Choroid plexus epithelial cell (primary cell): ENCODE measurements at regions not wholly inside any gene's neighbourhood (a gene's known extent, or its start where the extent isn't known, plus 50 kb on each side); places are given as distances from the start of the nearest gene placed in this dataset.
A peak's percentile ranks its signal among the peaks of the same experiment; 100 is the strongest.

ENCODE experiments used
- DNase-seq: peaks from one replicate; pipeline ENCODE4 v3.0.0-alpha.2; 2010; ENCODE audit warnings: low read depth
- H3K4me3 ChIP-seq: 2 replicates; pipeline ENCODE4 v1.5.1; 2011; ENCODE audit warnings: low read depth, mild to moderate bottlenecking, control low read depth, low read length, moderate library complexity
- CTCF ChIP-seq: conservative IDR thresholded peaks from 2 replicates; pipeline ENCODE4 v1.5.1; 2011; ENCODE audit warnings: low read depth, mild to moderate bottlenecking, control low read depth, inconsistent platforms, low read length, moderate library complexity

- TF ChIP-seq CTCF, result no peak
- no peak overlapping the region for H3K4me3 ChIP-seq
- DNase-seq, result no peak
Measured at GRCh38 chr10:3551761-3552160, 233.2 kb downstream of the KLF6 start.

GRCh38 chr10:3549118-3549517 lies 235.9 kb downstream of the KLF6 start:
- TF ChIP-seq CTCF, result no peak
- no peak for DNase-seq
- no peak overlapping the region for H3K4me3 ChIP-seq

GRCh38 chr10:3548702-3549101 lies 236.3 kb downstream of the KLF6 start:
- DNase-seq, result peak; percentile 39
- H3K4me3 ChIP-seq, result no peak overlapping the region
- no peak for TF ChIP-seq CTCF

- no peak for TF ChIP-seq CTCF
- no peak overlapping the region for H3K4me3 ChIP-seq
- peak; percentile 40 for DNase-seq
Measured at GRCh38 chr10:3548076-3548475, 236.9 kb downstream of the KLF6 start.

- no peak overlapping the region for H3K4me3 ChIP-seq
- TF ChIP-seq CTCF, result no peak
- DNase-seq, result no peak
Measured at GRCh38 chr10:3544561-3544960, 240.4 kb downstream of the KLF6 start.

GRCh38 chr10:3542185-3542611 lies 242.8 kb downstream of the KLF6 start:
- peak; percentile 27 for DNase-seq
- no peak overlapping the region for H3K4me3 ChIP-seq
- TF ChIP-seq CTCF, result no peak

- no peak for TF ChIP-seq CTCF
- H3K4me3 ChIP-seq, result no peak overlapping the region
- no peak for DNase-seq
Measured at GRCh38 chr10:3539696-3540383, 245.2 kb downstream of the KLF6 start.
